GM18861 (cell line): ENCODE measurements at regions not wholly inside any gene's neighbourhood (a gene's known extent, or its start where the extent isn't known, plus 50 kb on each side); places are given as distances from the start of the nearest gene placed in this dataset.

Experiments
- ATAC-seq: cut with Tn5 transposase; IDR thresholded peaks from one replicate; pipeline ENCODE4 v1.9.1; 2021; ENCODE audit not compliant: unreplicated experiment

DNA sequence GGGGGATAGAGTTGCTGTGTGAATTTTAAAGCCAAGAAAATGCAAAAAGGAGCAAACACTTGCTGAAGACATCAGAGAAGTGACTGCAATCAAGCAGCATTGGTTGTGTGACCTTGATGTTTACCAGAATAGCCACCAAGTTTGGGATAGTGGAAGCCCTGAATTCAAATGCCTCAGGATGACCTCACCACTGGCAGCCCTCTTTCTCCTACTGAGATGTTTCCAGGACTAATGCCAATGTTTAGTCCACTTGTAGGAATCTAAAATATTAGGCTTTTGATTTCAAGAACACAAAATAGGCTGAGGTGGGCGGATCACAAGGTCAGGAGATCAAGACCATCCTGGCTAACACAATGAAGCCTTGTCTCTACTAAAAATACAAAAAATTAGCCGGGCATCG lies 112.2 kb upstream of the NUDT12 start:
- no peak for ATAC-seq

DNA sequence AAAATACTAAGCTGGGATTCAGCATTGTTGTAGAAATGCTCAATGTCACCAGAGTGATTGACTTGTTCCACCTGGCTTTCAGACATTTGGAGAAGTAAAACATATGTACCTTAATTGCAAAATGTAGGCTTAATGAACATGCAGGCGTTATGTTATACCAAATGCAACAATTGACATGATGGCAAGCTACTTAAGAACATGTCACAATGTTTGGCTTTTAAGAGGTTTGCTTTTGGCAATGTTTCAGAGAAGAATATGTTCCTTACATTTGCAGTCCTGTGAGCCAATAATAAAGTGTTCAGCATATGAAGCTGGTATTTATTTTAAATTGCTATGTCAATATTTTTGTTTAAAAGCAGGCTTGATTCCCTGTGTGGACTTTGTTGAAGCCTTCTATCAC lies 111.7 kb upstream of the NUDT12 start:
- no peak for ATAC-seq

DNA sequence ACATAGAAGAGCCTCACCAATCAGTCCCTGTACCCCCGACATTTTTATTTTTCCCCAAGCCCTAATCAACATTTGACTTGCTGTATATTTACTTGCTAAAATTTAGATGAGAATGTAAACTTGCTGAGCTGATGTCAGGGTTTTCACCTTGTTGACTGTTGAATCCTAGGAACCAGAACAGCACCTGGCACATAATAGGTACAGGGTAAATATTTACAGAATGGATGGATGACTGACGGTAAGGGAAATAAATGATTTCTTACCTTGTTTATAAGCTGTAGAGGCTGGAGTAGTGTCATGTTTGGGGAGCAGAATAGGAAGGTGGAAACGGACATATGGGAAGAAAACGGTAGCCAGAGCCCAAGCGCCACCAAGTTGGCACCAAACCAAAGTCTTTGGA lies 107.0 kb upstream of the NUDT12 start:
- no peak for ATAC-seq

DNA sequence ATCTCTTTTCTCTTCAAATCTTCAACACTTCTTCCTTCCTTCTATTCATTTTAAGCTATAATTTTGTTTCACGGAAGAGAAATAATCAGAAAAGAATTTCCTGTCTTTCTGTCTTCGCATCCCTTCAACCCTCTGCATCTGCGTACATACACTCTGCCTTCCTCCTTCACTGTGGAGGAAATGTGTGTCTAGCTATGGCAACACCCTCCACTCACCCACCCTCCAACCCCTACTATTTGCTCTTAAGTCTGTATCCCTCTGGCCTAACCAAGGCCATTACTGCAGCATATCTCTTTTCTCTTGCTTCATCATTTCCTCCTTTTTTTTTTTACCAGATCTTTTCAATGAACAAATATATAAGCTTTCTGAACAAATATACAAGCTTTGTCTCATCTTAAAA lies 105.7 kb upstream of the NUDT12 start:
- ATAC-seq = no peak

DNA sequence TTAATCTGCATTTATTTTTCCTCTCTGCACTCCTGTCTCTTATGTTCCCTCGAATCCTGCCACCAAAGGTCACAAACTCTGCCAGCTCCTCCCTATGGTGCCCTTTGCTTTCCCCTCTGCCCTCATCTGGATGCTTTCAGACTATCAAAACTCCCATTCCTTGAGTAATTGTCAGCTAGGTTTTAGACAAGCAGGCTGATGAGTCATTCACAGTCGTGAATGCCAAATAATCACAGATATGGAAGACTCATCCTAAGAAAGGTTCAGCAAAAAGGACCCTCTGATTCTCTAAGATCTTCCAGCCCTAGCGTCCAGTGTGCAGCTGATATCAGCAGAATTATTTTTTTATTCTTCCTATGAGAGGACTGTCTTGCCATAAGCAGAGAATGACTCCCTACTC lies 104.5 kb upstream of the NUDT12 start:
- no peak for ATAC-seq

DNA sequence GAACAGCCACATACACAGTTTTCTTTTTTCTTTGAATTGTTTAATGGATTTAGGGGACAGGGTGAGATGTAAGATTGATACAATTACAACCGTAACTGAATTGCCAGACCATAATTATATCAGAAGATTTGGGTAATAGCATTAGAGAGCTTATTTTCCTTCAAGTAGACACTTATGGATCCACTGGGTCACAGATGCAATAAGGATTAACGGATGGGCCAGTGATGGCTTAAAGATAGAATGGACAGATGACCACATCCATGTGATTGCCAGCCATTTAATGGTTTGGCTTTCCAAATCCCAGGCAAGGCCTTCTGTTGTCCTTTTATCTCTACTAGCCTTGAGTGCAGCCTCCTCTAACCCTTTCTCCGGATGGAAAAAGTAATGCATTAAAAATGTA lies 94.7 kb upstream of the NUDT12 start:
- ATAC-seq = no peak

DNA sequence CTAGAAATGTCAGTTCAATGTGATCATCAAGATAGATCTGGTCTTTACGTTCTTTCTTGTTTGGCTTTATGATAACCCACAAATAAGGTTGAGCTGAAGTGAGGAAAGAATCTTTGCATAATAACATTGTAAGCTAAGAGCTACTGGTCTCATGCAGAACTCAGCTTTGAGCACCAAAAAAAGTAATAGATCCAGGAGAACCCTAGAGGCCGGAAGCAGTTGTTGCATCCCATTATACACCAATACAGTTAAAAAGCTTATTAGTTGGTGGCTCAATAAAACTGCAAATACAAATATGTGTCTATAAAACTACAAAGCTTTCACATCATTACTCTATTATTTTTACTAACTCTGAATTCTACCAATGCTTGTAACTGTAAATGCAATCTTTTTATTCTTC lies 85.5 kb upstream of the NUDT12 start:
- no peak for ATAC-seq

DNA sequence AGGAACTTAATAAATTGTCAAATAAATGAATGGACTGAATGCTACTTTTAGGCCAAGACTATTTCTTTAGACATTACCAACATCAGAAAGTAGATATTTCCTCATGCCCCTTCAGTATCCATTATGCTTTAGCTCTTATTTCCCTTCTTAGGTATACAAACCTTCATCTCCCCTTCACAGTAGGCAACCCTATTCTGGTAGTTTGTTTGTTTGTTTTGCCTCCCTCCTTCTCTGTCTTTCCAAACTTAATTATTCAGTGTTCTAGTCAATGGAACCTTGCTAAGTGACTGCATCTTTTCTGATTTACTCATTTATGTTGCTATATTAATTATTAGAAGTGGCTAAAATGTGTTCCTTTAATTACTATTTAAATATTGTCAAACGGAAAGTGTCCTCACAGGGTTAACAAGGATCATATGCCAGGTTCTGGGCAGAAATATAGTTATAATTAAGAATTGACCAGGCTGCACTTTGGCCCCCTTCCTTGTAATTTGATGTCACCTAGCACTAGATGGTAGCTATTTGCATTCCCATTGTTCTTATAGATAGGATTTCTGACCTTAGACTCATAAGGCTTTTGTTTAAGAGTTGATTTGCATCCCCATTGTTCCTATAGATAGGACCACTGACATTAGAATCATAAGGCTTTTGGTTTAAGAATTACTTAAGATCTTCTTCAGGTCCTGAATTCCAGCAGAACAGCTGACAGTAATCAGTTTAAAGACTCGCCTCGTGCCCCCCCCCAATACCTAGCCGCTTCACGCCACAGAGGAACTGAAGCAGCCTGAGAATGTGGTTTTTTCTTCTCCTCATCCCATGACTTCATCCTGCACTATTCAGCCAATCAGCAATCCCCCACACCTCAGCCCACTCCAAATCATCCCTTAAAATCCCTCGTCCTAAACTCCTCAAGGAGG lies 84.4 kb upstream of the NUDT12 start:
- ATAC-seq = no peak

DNA sequence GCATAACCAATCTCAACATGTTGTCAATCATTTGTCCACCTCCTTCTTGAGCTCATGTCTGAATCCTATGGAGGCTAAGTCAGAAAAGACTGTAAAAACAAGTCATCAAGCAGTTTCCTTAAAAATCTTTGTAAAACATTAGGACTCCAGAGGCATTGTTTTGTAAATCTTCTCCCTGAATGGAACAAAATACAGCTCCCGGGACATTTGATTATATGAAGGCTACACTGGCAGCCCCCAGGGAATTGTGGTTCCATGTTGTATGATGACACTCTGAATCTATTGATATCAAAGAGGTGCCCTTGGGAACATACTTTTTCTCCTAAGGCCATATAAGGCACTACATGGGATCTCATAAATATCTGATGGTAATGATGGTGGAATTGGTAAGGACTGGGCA lies 83.2 kb upstream of the NUDT12 start:
- no peak for ATAC-seq

DNA sequence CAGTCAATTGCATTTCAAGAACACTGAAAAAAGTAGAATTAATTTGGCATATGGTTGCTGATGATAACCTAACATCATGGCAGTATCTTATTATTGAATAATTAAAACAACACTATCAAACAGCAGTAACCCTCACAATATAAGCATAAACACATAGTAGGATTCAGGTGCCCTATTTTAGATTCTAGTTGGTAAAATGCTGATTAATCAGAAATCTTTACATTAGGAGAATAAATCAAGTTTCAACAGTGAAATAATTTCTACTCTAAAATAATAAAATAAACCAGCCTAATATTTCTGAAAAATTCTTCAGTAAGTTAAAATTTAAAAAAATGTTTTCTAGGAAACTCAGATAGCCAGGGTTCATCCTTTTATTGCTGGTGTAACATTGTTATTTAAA lies 76.4 kb upstream of the NUDT12 start:
- no peak for ATAC-seq

DNA sequence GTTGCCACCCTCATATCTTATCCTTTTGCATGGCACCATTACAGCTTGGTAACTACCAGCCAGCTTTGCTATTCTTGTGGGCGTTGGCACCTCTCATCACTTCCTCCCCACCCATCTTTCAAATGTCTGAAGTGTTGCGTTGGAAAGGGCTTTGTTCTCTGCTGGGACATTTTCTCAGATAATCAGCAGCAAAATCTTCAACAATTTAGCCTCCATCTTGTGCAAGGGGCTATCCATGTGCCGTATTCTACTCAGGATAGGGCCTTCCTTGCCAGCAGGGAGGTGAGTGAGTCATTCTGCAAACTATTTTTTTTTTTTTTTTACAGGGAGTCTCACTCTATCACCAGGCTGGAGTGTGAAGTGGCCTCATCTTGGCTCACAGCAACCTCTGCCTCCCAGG lies 62.1 kb upstream of the NUDT12 start:
- ATAC-seq = no peak

DNA sequence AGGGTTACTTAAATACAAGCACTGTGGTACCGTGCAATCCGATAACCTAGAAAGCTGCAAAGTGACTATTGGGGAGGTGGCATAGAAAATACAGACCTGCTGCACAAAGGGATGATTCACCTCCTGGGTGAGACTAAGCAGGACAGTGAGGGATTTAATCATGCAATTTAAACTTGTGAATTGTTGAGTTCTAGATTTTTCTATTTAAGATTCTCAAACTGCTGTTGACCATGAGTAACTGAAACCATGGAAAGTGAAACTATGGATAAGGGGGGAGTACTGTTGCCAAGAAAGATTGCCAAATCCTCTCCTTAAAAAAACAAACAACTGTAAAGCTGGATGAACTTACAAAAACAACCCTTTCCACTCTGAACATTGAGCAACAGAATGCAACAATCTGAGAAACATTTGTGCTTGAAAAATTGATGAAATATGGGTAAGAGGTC lies 61.5 kb upstream of the NUDT12 start:
- ATAC-seq = no peak

DNA sequence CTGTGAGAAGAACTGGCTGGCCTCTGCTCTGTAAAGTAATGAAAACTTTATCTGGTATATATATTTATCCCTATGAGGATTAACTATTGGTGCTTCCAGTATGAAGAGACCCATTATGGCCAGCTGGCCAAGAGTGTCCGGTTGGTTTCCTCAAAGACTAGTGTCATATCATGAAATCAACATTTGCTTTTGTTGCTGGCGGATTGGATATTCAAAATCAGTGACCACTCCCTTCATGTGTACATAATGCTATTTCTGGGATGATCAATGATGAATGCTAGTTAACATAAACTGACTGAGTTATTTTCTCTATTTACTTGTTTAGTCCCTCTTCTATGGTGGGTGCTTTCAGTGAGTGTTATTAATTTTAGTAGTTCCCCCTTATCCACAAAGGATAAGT lies 60.8 kb upstream of the NUDT12 start:
- ATAC-seq = no peak

DNA sequence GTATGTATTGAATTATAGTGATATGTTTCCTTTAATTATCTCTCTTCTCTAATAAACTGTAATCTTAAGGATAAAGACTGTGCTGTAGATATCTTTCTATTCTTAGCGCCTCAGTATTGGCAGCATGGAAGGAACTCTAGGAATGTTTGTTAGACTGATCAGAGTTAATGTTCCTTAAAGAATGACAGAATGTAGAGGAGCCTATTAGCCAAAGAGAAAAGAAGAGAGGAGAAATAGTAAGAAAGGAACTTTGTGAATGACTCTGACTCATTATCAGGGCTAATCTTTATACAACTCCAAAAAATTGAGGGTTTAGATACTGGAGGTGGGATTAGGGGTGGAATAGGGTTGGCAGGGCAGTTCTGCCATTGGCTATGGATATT lies 59.0 kb upstream of the NUDT12 start:
- ATAC-seq = no peak

DNA sequence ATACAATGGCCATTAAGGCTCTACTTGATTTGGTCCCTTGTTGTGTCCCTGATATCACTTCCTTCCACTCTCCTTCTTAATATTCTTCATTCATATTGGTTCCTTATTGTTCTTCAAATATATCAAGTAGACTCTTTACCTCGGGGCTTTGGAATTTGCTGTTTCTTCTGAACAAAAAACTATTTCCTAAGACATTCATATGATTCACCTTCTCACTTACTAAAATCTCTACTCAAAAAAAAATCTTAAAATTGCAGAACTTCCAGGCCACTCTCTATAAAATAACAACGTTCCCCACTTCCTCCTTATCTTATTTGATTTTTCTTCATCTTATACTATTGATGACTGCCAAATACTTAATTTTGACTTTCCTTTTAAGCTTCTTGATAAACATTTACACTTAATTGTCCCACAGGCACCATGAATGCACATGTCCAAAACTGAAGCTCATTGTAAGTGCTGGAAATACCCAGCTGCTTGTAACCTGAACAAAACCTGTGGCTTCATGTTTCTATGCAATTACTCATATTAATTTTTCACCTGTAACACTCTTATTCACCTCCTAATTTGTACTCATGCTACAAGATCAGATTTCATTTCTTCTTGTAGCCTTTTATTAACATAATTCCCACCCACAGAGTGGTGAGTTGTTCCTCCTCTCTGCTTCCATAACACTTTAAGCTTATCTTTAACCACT lies 58.4 kb upstream of the NUDT12 start:
- no peak for ATAC-seq

DNA sequence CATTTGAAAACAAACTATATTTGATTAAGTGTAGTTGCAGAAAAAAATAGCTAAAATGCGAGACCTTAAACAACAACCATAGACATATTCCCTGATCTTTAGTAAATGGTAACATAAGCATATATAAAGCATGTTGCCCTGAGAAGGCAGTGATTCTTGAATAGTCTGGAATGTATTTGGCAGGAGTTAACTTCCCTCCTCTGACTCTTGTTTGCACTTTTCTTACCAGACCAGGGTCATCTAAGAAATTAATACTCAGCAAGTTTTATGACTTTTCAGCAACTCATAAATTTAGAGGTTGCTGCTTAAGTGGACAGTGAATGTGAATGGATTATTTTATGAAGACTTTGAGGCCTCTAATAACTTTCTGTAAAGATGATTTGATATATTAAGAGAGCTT lies 55.3 kb upstream of the NUDT12 start:
- no peak for ATAC-seq

DNA sequence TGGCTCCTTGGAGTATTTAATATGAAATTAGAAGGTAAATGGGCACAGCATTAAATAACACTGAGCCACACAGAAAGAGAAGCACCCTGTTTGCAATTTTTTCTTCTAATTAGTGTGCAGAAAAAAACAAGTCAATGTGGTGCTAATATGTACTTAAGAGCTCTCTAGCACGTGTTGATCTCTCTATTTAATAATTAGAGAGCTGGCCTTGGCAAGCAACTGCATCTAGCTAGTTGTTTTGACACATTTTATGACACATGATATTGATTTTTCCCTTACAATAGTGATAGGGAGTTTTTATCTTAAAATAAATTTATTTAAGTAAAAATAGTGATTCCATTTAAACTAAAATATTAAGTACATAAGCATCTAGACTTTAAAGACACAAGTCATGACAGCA lies 54.5 kb upstream of the NUDT12 start:
- no peak for ATAC-seq

DNA sequence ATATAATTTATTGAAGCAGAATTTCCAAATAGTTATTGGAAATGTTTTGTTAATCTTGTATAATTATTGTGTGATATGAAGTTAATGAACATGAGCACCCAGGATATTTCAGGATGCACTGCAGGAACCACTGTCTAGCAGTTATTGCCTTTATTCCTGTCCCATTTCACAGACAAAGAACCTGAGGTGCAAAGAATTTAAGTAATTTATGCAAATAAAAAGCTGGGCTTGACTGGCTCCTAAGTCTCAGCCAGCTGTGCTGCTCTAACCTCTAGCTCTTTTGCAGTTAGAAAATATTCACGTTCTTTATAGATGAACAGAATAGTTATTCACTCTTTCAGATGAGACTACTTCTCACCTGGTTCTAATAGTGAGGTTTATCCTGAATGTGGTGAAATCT lies 50.0 kb upstream of the NUDT12 start:
- no peak for ATAC-seq
